ENCODE measurements at regions not wholly inside any gene's neighbourhood (a gene's known extent, or its start where the extent isn't known, plus 50 kb on each side); places are given as distances from the start of the nearest gene placed in this dataset.

- Histone ChIP-seq H3K4me3 (ENCODE audit: low read depth, low read length) (no peak overlapping the region), H3K9me3 (ENCODE audit: control insufficient read depth, low read length) (no peaks in the 10 kb centered on the region), H2AFZ (no peak overlapping the region), H3K27me3 (ENCODE audit: control insufficient read depth, insufficient read depth, low read length) (no peaks in the 10 kb centered on the region), H3K4me2 (ENCODE audit: low read length) (no peak overlapping the region), H3K9ac (no peak overlapping the region), H3K36me3 (ENCODE audit: control insufficient read depth, insufficient read depth, low read length) (no peaks in the 10 kb centered on the region), H3K79me2 (peaks cover 57% of the 10 kb centered on the region), H3K27ac (no peak overlapping the region), H3K4me1 (peaks cover 2% of the 10 kb centered on the region)
- no peak for TF ChIP-seq CTCF (IDR thresholded peaks at IDR 0.05)
Measured at GRCh38 chr12:94864987-94865386, 138.5 kb downstream of the NDUFA12 start.

GRCh38 chr12:94863321-94864035 lies 140.0 kb downstream of the NDUFA12 start:
- TF ChIP-seq CTCF (IDR thresholded peaks at IDR 0.05): no peak
- H3K27me3 ChIP-seq (ENCODE audit: control insufficient read depth, insufficient read depth, low read length): no peaks in the 10 kb centered on the region
- H3K4me3 ChIP-seq (ENCODE audit: low read depth, low read length): no peak overlapping the region
- H3K9me3 ChIP-seq (ENCODE audit: control insufficient read depth, low read length): no peaks in the 10 kb centered on the region
- H3K4me1 ChIP-seq: no peaks in the 10 kb centered on the region
- no peak overlapping the region for H3K4me2 ChIP-seq (ENCODE audit: low read length)
- no peaks in the 10 kb centered on the region for H3K36me3 ChIP-seq (ENCODE audit: control insufficient read depth, insufficient read depth, low read length)
- no peak overlapping the region for H3K27ac ChIP-seq
- H3K79me2 ChIP-seq: peaks cover 48% of the 10 kb centered on the region
- H3K9ac ChIP-seq: no peak overlapping the region
- H2AFZ ChIP-seq: no peak overlapping the region

- Histone ChIP-seq H3K4me2 (ENCODE audit: low read length) (no peak overlapping the region), H3K9ac (no peak overlapping the region), H3K27me3 (ENCODE audit: control insufficient read depth, insufficient read depth, low read length) (no peaks in the 10 kb centered on the region), H3K9me3 (ENCODE audit: control insufficient read depth, low read length) (no peaks in the 10 kb centered on the region), H3K4me3 (ENCODE audit: low read depth, low read length) (no peak overlapping the region), H2AFZ (no peak overlapping the region), H3K27ac (no peak overlapping the region), H3K4me1 (no peaks in the 10 kb centered on the region), H3K36me3 (ENCODE audit: control insufficient read depth, insufficient read depth, low read length) (no peaks in the 10 kb centered on the region), H3K79me2 (peaks cover 48% of the 10 kb centered on the region)
- TF ChIP-seq CTCF (IDR thresholded peaks at IDR 0.05): no peak
Measured at GRCh38 chr12:94862421-94862820, 141.1 kb downstream of the NDUFA12 start.

GRCh38 chr12:94856324-94856723 lies 147.2 kb downstream of the NDUFA12 start:
- no peak overlapping the region for H3K4me2 ChIP-seq (ENCODE audit: low read length)
- no peaks in the 10 kb centered on the region for H3K9me3 ChIP-seq (ENCODE audit: control insufficient read depth, low read length)
- no peak overlapping the region for H3K27ac ChIP-seq
- H3K36me3 ChIP-seq (ENCODE audit: control insufficient read depth, insufficient read depth, low read length): no peaks in the 10 kb centered on the region
- no peak for TF ChIP-seq CTCF (IDR thresholded peaks at IDR 0.05)
- no peak overlapping the region for H3K9ac ChIP-seq
- no peaks in the 10 kb centered on the region for H3K4me1 ChIP-seq
- H3K27me3 ChIP-seq (ENCODE audit: control insufficient read depth, insufficient read depth, low read length): no peaks in the 10 kb centered on the region
- no peak overlapping the region for H2AFZ ChIP-seq
- H3K79me2 ChIP-seq: peaks cover 30% of the 10 kb centered on the region
- H3K4me3 ChIP-seq (ENCODE audit: low read depth, low read length): no peak overlapping the region

GRCh38 chr12:94855853-94856252 lies 147.6 kb downstream of the NDUFA12 start:
- Histone ChIP-seq H3K4me2 (ENCODE audit: low read length) (no peak overlapping the region), H3K4me1 (no peaks in the 10 kb centered on the region), H3K9ac (no peak overlapping the region), H3K79me2 (peaks cover 31% of the 10 kb centered on the region), H3K36me3 (ENCODE audit: control insufficient read depth, insufficient read depth, low read length) (no peaks in the 10 kb centered on the region), H3K4me3 (ENCODE audit: low read depth, low read length) (no peak overlapping the region), H3K27ac (no peak overlapping the region), H3K27me3 (ENCODE audit: control insufficient read depth, insufficient read depth, low read length) (no peaks in the 10 kb centered on the region), H2AFZ (no peak overlapping the region), H3K9me3 (ENCODE audit: control insufficient read depth, low read length) (no peaks in the 10 kb centered on the region)
- TF ChIP-seq CTCF (IDR thresholded peaks at IDR 0.05): no peak
